ENCODE measurements at regions not wholly inside any gene's neighbourhood (a gene's known extent, or its start where the extent isn't known, plus 50 kb on each side); places are given as distances from the start of the nearest gene placed in this dataset.

DNA sequence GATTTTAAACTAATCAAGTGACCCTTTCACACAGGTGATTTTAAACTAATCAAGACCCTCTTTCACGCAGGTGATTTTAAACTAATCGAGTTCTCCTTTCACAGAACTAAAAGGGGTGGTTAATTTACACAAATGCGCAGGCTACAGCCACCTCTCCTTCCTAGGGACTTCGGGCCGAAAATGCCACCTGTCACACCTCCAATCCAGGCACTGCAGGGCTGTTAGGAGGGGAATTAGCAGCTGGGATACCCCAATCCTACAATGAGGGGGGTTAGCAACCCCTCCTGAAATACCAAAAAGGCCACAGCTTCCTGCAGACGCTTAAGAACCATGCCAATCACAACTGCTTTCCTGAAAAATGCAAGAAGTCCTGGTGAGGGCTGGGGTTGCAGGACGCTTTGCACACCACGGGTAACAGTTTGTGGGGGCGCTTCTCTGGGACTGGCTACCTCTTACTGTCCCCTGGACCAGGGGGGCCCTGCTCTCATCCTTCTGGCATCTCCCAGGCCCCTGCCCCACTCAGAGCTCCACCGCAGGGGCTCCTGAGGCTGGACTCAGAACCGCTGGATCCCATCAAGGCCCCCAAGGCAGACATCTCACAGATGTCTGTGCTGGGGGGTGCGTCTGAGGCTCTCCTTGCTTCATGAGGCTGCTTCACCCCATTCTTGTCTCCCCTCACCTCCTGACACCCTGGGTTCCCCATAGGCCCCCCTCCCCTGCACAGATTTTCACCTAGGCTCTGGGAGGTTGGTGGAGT lies 145.9 kb downstream of the OR4M2 start:
- TF ChIP-seq YY1 (IDR thresholded peaks at IDR 0.05; ENCODE audit: insufficient read depth, insufficient read length) (no peak), SUZ12 (IDR thresholded peaks at IDR 0.05; ENCODE audit: extremely low read depth, insufficient read depth, insufficient read length) (no peak), ZNF274 (IDR thresholded peaks at IDR 0.05; ENCODE audit: low read depth, low read length) (no peak)
